ENCODE measurements at regions not wholly inside any gene's neighbourhood (a gene's known extent, or its start where the extent isn't known, plus 50 kb on each side); places are given as distances from the start of the nearest gene placed in this dataset.

GRCh38 chrX:124223524-124223923 lies 108.9 kb upstream of the TEX13D start:
- TF ChIP-seq CTCF (IDR thresholded peaks at IDR 0.05) (peak; percentile 59), EZH2 (IDR thresholded peaks at IDR 0.05) (no peak)
